WI38 (cell line): ENCODE measurements at regions not wholly inside any gene's neighbourhood (a gene's known extent, or its start where the extent isn't known, plus 50 kb on each side); places are given as distances from the start of the nearest gene placed in this dataset.

Experiments used
- H3K4me3 ChIP-seq: 2 replicates; pipeline ENCODE4 v1.5.1; 2011; ENCODE audit warnings: low read depth, mild to moderate bottlenecking, control low read depth, low read length
- CTCF ChIP-seq: IDR thresholded peaks from 2 replicates; pipeline ENCODE4 v1.5.1; 2012; ENCODE audit warnings: low read depth, mild to moderate bottlenecking, control low read depth, low read length

DNA sequence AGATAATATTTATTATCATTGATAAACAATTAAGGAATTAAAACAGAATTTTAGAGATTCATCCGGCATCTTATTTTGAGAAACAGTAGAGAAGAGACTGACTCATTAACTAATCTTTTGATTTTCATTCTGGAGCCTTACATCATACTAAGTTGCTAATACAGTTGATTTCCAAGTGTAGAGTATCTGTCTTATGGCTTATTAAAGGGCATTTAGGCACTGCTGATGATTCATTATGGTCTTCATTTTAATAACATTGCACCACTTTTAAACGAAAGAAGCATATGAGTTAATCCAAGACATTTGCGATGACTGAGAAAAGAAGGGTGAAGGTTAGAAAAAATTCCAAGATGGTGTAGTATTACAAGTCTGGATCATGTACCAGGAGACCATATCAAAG, 186.0 kb upstream of the CACNA2D1 start:
- TF ChIP-seq CTCF = no peak
- no peak overlapping the region for H3K4me3 ChIP-seq

DNA sequence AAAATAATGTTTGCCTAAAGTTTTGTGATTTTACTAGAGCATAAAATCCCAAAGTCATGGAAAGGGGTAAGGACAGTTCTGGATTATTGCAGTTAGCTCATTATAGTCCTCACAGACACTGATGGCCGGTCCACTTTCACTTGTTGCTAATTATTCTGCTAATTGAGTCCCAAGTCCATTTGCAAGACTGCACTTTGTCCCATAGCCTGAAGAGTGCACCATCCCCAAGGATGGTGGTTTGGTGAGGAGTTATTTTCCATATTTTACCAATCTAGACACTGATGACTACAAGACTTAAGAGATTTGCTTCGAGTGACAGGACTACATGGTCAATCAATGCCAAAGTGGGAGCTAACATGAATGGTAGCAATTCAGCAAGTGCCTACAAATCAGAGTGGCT, 181.8 kb upstream of the CACNA2D1 start:
- no peak for TF ChIP-seq CTCF
- H3K4me3 ChIP-seq = no peak overlapping the region

- H3K4me3 ChIP-seq = no peak overlapping the region
- no peak for TF ChIP-seq CTCF
Observed at GRCh38 chr7:82624965-82625364, 181.4 kb upstream of the CACNA2D1 start.

DNA sequence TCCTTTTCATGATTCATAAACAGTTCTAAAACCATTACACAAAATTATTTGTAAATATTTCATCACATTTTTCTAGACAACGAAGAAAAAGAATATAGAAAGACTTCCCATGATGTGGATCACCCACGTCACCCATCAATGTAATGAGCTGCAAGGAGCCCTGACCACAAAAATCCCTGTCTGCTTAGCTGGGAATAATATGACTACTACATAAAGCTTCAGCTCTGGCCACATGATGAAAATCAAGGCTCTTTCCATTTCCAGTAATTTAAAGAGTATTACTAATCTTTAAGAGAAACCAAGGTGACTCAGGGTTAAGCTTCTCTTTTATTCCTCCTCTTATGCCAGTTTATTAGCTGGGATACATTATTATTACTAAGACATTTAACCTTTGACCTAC, 180.8 kb upstream of the CACNA2D1 start:
- no peak overlapping the region for H3K4me3 ChIP-seq
- no peak for TF ChIP-seq CTCF

- no peak overlapping the region for H3K4me3 ChIP-seq
- no peak for TF ChIP-seq CTCF
Observed at GRCh38 chr7:82623812-82624211, 180.2 kb upstream of the CACNA2D1 start.

GRCh38 chr7:82617156-82617555, 173.6 kb upstream of the CACNA2D1 start:
- no peak for TF ChIP-seq CTCF
- no peak overlapping the region for H3K4me3 ChIP-seq

DNA sequence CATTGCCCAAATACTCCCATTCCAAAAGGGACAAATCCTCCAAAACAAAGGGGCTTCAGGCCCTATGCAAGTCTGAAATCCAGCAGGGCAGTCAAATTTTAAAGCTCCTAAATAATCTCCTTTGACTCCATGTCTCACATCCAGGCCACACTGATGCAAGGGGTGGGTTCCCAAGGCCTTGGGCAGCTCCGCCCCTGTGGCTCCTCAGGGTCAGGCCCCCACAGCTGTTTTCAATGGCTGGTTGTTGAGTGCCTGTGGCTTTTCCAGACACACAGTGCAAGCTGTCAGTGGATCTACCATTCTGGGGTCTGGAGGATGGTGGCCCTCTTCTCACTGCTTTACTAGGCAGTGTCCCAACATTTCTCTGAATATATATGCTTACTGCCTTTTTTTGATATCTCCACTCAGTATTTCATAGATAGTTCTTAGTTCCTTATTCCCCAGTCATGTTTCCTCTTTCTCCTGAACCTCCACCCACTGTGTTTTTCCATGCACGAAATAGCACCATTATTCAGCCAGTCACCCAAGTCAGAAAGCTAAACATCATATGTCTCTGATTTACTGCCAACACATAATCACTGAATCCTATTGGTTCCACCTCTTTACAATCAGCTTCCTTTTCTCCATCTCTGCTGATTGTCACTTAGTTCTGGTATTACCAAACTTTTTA, 172.6 kb upstream of the CACNA2D1 start:
- TF ChIP-seq CTCF = no peak
- H3K4me3 ChIP-seq = no peak overlapping the region
